Small intestine (tissue), 7 donors: ENCODE measurements at regions not wholly inside any gene's neighbourhood (a gene's known extent, or its start where the extent isn't known, plus 50 kb on each side); places are given as distances from the start of the nearest gene placed in this dataset.
"Not testable (repeated sequence)": the region's sequence is repeated elsewhere in the genome, so short reads cannot be mapped to it uniquely, and the experiment has no call there.

ENCODE experiments used
- DNase-seq, 2 donors: peaks; one replicate each; pipeline versions ENCODE4 v3.0.0 to v3.0.0-alpha.2; 2013
- FAIRE-seq: peaks from 2 replicates; lab custom pipeline; 2012; peaks lifted over from hg19 to GRCh38; lab: Jason Lieb, UNC
- H3K27ac ChIP-seq, 3 donors: one replicate each; pipeline ENCODE4 v1.5.1; 2013; ENCODE audit warnings: low read length in 2 of 3, mild to moderate bottlenecking in 2 of 3, control low read depth in 1 of 3, inconsistent platforms in 1 of 3, low read depth in 1 of 3, moderate library complexity in 1 of 3
- H3K27me3 ChIP-seq, 3 donors: one replicate each; pipeline ENCODE4 v1.6.1; 2013; ENCODE audit warnings: low read length in 3 of 3, inconsistent platforms in 1 of 3; ENCODE audit not compliant: control insufficient read depth in 3 of 3, insufficient read depth in 3 of 3
- H3K36me3 ChIP-seq, 3 donors: one replicate each; pipeline ENCODE4 v1.6.1; 2013; ENCODE audit warnings: low read length in 3 of 3, inconsistent platforms in 1 of 3, low read depth in 1 of 3, mild to moderate bottlenecking in 1 of 3, moderate library complexity in 1 of 3; ENCODE audit not compliant: control insufficient read depth in 3 of 3, insufficient read depth in 2 of 3
- H3K4me1 ChIP-seq, 3 donors: one replicate each; pipeline ENCODE4 v1.6.1; 2013; ENCODE audit warnings: low read length in 2 of 3, inconsistent platforms in 1 of 3, low read depth in 1 of 3, mild to moderate bottlenecking in 1 of 3, moderate library complexity in 1 of 3; ENCODE audit not compliant: control insufficient read depth in 3 of 3, insufficient read depth in 2 of 3
- H3K4me3 ChIP-seq, 3 donors: one replicate each; pipeline ENCODE4 v1.5.1; 2013; ENCODE audit warnings: low read length in 3 of 3, control low read depth in 1 of 3, inconsistent platforms in 1 of 3, low read depth in 1 of 3, mild to moderate bottlenecking in 1 of 3, moderate library complexity in 1 of 3
- H3K9me3 ChIP-seq, 2 donors: one replicate each; pipeline ENCODE4 v1.6.1; 2013; ENCODE audit warnings: low read depth in 1 of 2, low read length in 1 of 2; ENCODE audit not compliant: control insufficient read depth in 2 of 2, insufficient read depth in 1 of 2
- WGBS, 3 donors: extraction: QIAGEN DNeasy Blood & Tissue Kit; methylation state at CpG; one replicate each; pipeline ENCODE4 v1.1.7; 2013; 5-methylcytosine and 5-hydroxymethylcytosine counted together
- donor health status: healthy with polysubstance abuse.
- donor health status: control.
- donor health status: control.
- donor health status: Bipolar disorder and iron deficiency.
- donor health status: healthy.

DNA sequence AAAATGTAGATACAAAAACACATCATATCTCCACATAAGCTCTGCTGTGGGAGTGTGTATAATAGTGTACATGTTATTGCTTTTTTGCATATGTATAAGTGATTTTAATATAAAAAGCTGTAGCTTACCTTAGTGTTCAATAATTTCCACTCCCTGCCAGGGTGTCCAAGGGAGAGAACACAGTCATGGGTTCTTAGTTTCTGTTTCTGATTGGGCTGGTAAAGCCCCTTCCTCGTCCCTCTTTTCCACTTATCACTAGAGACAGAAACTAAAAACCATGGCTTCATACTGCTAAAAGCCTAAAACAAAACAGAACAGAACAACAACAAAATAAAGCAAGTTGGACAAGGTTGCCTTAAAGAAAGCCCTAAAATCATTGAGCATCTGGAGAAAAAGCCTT lies 74.4 kb upstream of the S1PR3 start:
- H3K27ac ChIP-seq = no peak overlapping the region
- FAIRE-seq (no peak), DNase-seq (no peak)
- H3K36me3 ChIP-seq = peaks cover 0 to 2% (median 0%) of the 10 kb centered on the region in 3 donors
- peaks cover 0 to 13% of the 10 kb centered on the region in 2 donors for H3K9me3 ChIP-seq
- no peak overlapping the region for H3K4me3 ChIP-seq
- 7 to 21% (median 16%) methylated on average over 1 of the region's 1 CpG for WGBS, 3 donors
- no peaks in the 10 kb centered on the region for H3K4me1 ChIP-seq
- peaks cover 0 to 2% (median 0%) of the 10 kb centered on the region in 3 donors for H3K27me3 ChIP-seq

DNA sequence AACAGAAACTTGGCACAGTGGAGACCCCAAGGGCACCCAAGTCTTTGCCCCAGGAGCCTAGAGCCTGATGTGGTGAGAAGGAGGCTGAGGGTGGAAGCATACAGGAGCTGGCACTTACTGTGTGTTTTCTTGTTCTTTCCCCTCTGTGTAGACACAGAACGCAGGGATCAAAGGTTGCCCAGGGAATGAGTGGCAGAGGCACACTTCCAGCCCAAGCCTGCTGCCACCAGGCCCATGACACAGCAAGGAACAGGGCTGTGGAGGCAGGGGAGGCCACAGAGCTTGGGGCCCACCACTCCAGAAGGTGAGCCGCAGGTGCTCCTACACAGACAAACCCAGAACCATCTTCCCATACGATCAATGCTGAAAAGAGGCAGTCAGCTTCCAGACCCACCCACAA lies 73.9 kb upstream of the S1PR3 start:
- H3K4me3 ChIP-seq = no peak overlapping the region
- peaks cover 0 to 2% (median 0%) of the 10 kb centered on the region in 3 donors for H3K27me3 ChIP-seq
- DNase-seq (peak; percentile 32 to 50), FAIRE-seq (no peak)
- H3K4me1 ChIP-seq = no peaks in the 10 kb centered on the region
- WGBS, 3 donors = 69 to 86% (median 70%) methylated on average over 3 of the region's 3 CpGs
- peaks cover 0 to 2% (median 0%) of the 10 kb centered on the region in 3 donors for H3K36me3 ChIP-seq
- H3K27ac ChIP-seq = no peak overlapping the region
- peaks cover 0 to 13% of the 10 kb centered on the region in 2 donors for H3K9me3 ChIP-seq

DNA sequence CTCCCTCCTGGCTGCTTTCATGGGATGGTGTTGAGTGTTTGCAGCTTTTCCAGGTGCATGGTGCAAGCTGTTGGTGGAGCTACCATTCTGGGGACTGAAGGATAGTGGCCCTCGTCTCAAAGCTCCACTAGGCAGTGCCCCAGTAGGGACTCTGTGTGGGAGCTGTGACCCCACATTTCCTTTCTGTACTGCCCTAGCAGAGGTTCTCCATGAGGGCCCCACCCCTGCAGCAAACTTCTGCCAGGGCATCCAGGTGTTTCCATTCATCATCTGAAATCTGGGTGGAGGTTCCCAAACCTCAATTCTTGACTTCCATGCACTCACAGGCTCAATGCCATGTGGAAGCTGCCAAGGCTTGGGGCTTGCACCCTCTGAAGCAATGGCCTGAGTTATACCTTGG lies 72.7 kb upstream of the S1PR3 start:
- not testable (repeated sequence) for H3K4me3 ChIP-seq, H3K36me3 ChIP-seq, H3K27me3 ChIP-seq, FAIRE-seq, H3K27ac ChIP-seq, H3K4me1 ChIP-seq, DNase-seq
- 74 to 84% (median 79%) methylated on average over 1 of the region's 1 CpG for WGBS, 3 donors
- peaks cover 0 to 13% of the 10 kb centered on the region in 2 donors for H3K9me3 ChIP-seq

DNA sequence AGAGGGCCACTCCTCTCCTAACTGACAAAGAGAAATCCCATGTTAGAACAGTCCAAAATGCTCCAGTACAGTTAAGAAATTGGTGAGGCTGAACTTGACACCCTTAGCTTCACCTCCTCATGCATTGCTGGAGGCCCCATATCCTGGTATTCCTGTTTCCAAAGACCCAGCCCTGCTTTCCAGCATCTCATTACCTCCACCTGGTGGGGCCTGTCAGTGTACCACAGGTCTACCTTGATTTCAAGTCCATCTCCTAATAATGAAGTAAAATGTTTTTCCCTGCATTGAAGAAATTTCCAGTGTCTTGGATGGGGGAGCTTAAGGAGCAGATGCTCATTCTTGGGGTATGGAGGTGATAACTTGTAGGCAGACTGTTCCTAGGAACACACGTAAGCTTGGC lies 70.6 kb upstream of the S1PR3 start:
- no peak for DNase-seq
- Histone ChIP-seq H3K4me1 (no peaks in the 10 kb centered on the region), H3K4me3 (no peak overlapping the region), H3K9me3 (peaks cover 0 to 13% of the 10 kb centered on the region in 2 donors), H3K27ac (no peak overlapping the region), H3K27me3 (no peaks in the 10 kb centered on the region), H3K36me3 (peaks cover 0 to under 1% (median 0%) of the 10 kb centered on the region in 3 donors)
- 91 to 96% (median 94%) methylated on average over 1 of the region's 1 CpG for WGBS, 3 donors
- no peak for FAIRE-seq

DNA sequence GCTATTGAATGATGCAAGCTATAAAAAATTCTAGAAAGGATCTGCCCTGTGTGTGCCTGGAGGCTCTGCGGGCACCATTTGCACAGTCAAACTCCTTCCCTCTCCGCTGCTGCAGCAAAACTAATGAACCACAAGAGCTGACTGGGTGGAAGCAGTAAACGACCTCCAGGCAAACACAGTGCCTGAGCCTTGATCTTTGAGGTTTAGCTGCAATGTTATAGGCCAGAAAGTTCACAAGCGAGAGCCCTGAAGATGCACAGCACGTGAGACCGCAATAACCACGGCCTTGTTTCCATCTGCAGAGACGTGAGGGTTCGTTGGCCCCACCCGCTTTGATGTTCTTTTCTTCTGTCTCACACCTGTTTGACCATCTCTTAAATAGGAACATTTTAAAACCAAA lies 69.2 kb upstream of the S1PR3 start:
- DNase-seq = peak in 1 of 2 donors; percentile 67
- FAIRE-seq = no peak

DNA sequence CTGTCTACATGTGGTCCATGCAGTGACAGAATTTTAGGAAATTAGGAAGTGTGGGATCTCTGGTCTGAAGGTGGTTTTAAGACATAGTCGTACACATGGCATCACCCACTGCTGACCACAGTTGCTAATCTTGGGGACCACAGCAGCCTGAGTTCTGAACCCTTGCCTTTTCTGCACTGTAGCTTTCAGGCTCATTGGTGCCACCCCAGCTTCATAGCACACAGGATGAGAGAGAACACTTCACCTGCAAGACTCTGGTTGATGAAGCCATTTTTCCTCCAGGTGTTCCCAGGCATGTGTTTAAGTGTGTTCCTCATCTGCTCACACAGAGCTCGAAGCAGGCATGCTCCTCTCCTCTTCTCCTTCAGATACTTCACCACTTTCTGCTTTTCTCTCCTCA lies 68.2 kb upstream of the S1PR3 start:
- no peak overlapping the region for H3K27ac ChIP-seq
- H3K9me3 ChIP-seq = peaks cover 0 to 9% of the 10 kb centered on the region in 2 donors
- FAIRE-seq (no peak), DNase-seq (no peak)
- no peaks in the 10 kb centered on the region for H3K36me3 ChIP-seq
- no peaks in the 10 kb centered on the region for H3K4me1 ChIP-seq
- H3K4me3 ChIP-seq = no peak overlapping the region
- H3K27me3 ChIP-seq = no peaks in the 10 kb centered on the region
- WGBS, 3 donors = 53 to 80% (median 65%) methylated on average over 2 of the region's 2 CpGs

More for the DNA sequence above, 69.2 kb upstream of the S1PR3 start:
- H3K27ac ChIP-seq = no peak overlapping the region
- H3K4me1 ChIP-seq = no peaks in the 10 kb centered on the region
- H3K9me3 ChIP-seq = peaks cover 0 to 13% of the 10 kb centered on the region in 2 donors
- WGBS, 3 donors = 60 to 74% (median 64%) methylated on average over 10 of the region's 10 CpGs
- H3K27me3 ChIP-seq = no peaks in the 10 kb centered on the region
- no peaks in the 10 kb centered on the region for H3K36me3 ChIP-seq
- H3K4me3 ChIP-seq = no peak overlapping the region

DNA sequence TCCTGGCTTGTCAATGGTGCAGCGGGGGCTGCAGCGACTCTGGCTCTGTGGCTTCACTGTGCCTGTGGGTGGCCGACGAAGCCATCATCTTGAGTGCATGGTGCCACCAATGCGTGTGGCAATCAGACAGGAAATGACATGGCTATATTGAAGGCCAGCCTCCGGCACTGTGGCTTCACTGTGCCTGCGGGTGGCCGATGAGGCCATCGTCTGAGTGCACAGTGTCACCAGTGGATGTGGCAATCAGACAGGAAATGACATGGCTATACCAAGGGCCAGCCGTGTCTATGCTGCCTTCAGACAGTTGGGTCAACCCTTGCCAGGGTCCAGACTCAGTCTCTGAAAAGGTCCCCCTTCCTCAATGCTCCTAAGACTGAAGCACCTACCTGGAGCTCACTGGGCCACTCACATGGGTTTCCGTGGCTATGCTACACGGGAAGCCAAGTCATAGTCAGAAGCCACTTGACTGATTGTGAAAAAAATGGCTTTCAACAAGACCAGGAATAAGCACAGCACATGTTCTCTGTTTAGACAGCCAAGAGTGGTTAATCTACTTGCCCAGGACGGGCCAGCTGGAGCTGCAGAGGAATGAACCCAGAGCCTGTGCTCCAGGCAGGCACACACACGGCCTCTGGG lies 67.5 kb upstream of the S1PR3 start:
- peak in 1 of 2 donors; percentile 11 for DNase-seq
- Histone ChIP-seq H3K36me3 (no peaks in the 10 kb centered on the region), H3K27ac (no peak overlapping the region), H3K4me1 (no peaks in the 10 kb centered on the region), H3K9me3 (peaks cover 0 to 3% of the 10 kb centered on the region in 2 donors), H3K27me3 (no peaks in the 10 kb centered on the region), H3K4me3 (no peak overlapping the region)
- no peak for FAIRE-seq
- WGBS, 3 donors = 62 to 77% (median 72%) methylated on average over 14 of the region's 14 CpGs

DNA sequence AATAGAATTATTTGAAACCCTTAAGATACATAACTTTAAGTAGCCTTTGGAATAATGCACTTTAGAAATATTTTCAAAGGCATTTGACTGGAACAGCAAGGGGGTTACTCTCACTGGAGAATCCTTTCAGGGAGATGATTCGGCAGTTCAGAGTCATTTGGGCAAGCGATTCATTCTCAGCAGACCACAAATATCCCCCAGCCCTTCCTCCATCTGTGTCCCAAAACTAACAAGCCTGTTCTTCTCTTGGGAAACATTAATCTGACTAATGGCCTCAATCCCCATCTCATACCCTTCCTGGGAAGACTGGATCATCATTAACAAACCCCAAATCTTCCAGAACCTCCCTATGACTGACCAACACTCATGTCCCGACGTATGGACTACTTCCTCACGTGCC lies 65.8 kb upstream of the S1PR3 start:
- FAIRE-seq = no peak
- 73 to 89% (median 84%) methylated on average over 5 of the region's 5 CpGs for WGBS, 3 donors
- H3K27me3 ChIP-seq = no peaks in the 10 kb centered on the region

More for the DNA sequence above, 65.8 kb upstream of the S1PR3 start:
- H3K27ac ChIP-seq = no peak overlapping the region
- H3K36me3 ChIP-seq = no peaks in the 10 kb centered on the region
- H3K9me3 ChIP-seq = no peaks in the 10 kb centered on the region
- no peak for DNase-seq
- no peaks in the 10 kb centered on the region for H3K4me1 ChIP-seq
- no peak overlapping the region for H3K4me3 ChIP-seq
